ENCODE measurements at regions not wholly inside any gene's neighbourhood (a gene's known extent, or its start where the extent isn't known, plus 50 kb on each side); places are given as distances from the start of the nearest gene placed in this dataset.

DNA sequence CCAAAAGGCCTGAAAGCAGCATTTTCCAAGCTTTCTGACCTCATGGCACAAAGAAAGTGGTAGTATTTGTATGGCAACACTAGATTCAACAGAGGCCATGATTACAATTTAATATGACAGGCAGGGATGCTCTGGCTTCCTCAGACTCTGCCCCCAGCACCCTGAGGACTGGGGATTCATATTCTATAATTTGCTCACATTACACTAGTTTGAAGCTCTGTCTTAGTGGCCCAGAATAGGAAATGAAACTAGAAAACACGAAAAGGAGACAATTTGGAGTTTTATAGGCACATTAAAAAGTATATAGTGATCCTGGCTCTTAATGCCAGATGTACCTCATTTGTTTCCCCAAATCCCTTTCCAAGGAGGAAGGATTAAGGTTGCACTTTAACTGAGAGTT is 173.0 kb upstream of the STK17B start:
- TF ChIP-seq CTCF (IDR thresholded peaks at IDR 0.05; ENCODE audit: low read length) = no peak
- no peak for TF ChIP-seq EZH2 (IDR thresholded peaks at IDR 0.05; ENCODE audit: borderline replicate concordance, low read length)

All from OCI-LY1 (cell line).